Retinal pigment epithelial cell (primary cell): ENCODE measurements at regions not wholly inside any gene's neighbourhood (a gene's known extent, or its start where the extent isn't known, plus 50 kb on each side); places are given as distances from the start of the nearest gene placed in this dataset.

Experiments
- DNase-seq: peaks from one replicate; pipeline ENCODE4 v3.0.0-alpha.2; 2010; ENCODE audit warnings: low read depth
- H3K4me3 ChIP-seq: 2 replicates; pipeline ENCODE4 v1.5.1; 2011; ENCODE audit warnings: mild to moderate bottlenecking, low read length, control low read depth, moderate library complexity
- CTCF ChIP-seq: conservative IDR thresholded peaks from 2 replicates; pipeline ENCODE4 v1.5.1; 2011; ENCODE audit warnings: low read depth, low read length, control low read depth, inconsistent platforms

- DNase-seq = no peak
Observed at GRCh38 chr7:16123117-16123770, 298.1 kb downstream of the CRPPA start.

GRCh38 chr7:16121876-16122390, 299.4 kb downstream of the CRPPA start:
- TF ChIP-seq CTCF = no peak
- no peak for DNase-seq
- H3K4me3 ChIP-seq = no peak overlapping the region

More at GRCh38 chr7:16123117-16123770, 298.1 kb downstream of the CRPPA start:
- TF ChIP-seq CTCF = no peak
- H3K4me3 ChIP-seq = no peak overlapping the region

GRCh38 chr7:16115374-16115773, 306.0 kb downstream of the CRPPA start:
- TF ChIP-seq CTCF = no peak
- H3K4me3 ChIP-seq = no peak overlapping the region
- no peak for DNase-seq

DNA sequence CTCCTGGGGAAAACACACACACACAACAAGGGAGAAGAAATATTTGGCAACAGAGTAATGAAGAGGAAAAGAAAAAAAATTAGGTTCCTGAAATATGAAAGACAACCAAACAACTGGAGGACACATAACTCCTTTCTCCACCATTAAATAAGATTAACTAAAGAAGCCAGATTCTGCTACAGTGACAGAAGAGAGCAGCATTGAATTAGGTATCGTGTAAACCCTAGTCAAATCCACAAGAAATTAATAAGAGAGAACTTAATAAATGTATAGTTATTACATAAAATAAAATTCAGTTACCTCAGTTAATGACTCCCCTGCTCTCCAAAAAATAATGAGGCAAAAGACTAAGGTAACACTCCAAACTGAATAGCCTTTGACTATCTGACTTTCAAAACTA, 306.7 kb downstream of the CRPPA start:
- peak; percentile 12 for DNase-seq
- H3K4me3 ChIP-seq = no peak overlapping the region
- TF ChIP-seq CTCF = peak; percentile 34

DNA sequence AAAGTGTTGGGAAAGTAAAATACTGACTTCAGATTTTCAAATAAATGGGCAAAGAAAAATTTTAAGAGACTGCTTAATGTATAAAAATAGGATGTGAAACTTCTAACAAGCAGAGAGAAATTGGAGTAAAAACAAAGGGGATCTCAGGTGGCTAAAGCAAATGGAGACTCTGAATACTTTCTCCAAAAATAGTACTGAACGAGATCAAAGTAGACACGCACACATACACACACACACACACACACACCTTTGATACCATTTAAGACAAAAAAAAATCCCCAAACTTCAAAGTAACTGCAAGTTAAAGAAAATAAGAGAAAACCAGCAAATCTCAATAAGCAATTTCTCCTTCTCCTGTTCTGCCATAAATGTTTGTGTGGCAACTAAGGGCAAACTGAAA, 307.3 kb downstream of the CRPPA start:
- no peak for TF ChIP-seq CTCF
- DNase-seq = no peak
- no peak overlapping the region for H3K4me3 ChIP-seq

DNA sequence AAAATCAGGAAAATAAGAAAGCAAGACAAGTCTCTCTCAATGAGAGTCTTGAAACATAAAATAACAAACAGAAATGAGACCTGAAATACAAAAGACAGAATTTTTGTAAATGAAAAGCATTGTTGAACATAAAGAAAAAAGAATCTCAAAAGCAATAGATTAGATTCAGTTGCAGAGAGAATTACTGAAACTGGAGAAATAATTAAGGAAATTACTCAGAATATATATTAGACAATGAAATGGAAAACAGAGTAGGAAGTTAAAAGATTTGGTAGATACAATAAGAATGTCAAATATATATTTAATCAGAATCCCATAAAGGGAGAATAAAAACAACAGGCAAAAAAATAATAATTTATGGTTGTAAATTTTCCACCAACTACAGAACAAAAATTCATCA, 308.3 kb downstream of the CRPPA start:
- no peak overlapping the region for H3K4me3 ChIP-seq
- TF ChIP-seq CTCF = no peak
- no peak for DNase-seq

- H3K4me3 ChIP-seq = no peak overlapping the region
- no peak for DNase-seq
Observed at GRCh38 chr7:16106869-16107268, 314.5 kb downstream of the CRPPA start.

More at GRCh38 chr7:16106869-16107268, 314.5 kb downstream of the CRPPA start:
- TF ChIP-seq CTCF = no peak
